COR-L47 (cell line): ENCODE measurements at regions not wholly inside any gene's neighbourhood (a gene's known extent, or its start where the extent isn't known, plus 50 kb on each side); places are given as distances from the start of the nearest gene placed in this dataset.

Experiments used
- DNase-seq: peaks from one replicate; lab custom pipeline; 2025; lab: John Stamatoyannopoulos, UW

- DNase-seq, result peak; percentile 36
These were observed 57.9 kb upstream of the SELENOK start for GRCh38 chr3:53949541-53949940.

GRCh38 chr3:53948174-53948573, 56.5 kb upstream of the SELENOK start:
- DNase-seq, result no peak

DNA sequence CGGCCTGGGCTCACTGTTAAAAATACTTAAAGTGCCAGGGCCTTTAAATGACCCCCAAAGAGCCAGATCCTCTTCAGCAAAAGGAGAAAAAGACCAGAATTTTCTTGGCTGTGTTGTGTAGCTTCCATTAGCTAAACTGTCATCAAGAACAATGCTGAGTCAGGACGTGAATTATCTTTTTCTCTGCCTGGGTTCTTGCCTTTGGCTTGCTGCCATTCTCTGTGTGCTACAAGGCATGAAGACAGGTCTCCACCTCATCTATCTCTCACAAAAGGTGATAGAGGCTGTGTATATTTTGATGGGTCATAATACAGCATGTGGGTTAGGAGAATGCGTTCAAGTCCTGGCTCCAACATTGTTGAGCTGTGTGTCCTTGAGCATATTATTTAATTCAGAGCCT, 52.4 kb upstream of the SELENOK start:
- no peak for DNase-seq

GRCh38 chr3:53941950-53942349, 50.3 kb upstream of the SELENOK start:
- DNase-seq, result peak; percentile 9
